GM21723 (cell line): ENCODE measurements at regions not wholly inside any gene's neighbourhood (a gene's known extent, or its start where the extent isn't known, plus 50 kb on each side); places are given as distances from the start of the nearest gene placed in this dataset.

ENCODE experiments used
- ATAC-seq: cut with Tn5 transposase; IDR thresholded peaks from one replicate; pipeline ENCODE4 v1.9.1; 2021; ENCODE audit warnings: mild to moderate bottlenecking, moderate library complexity; ENCODE audit not compliant: unreplicated experiment

DNA sequence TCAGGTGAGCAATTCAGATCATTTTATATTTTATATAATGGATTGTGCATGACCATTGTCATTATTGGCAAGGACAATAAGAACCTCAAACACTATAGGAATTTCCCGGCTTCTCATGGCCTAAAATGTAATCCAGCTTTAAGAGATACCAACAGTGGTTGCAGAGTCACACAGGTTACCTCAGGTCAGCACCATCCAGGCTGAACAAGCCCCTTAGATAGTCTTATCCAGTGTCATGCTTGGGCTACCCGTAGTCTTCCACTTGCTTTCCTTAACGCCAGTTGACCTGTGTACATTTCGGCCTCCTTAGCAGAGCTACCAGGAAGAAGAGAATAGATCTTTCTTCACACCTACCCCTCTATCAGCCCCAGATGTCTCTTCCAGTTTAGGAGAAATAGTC, 293.3 kb upstream of the SYT4 start:
- ATAC-seq = no peak

GRCh38 chr18:43571078-43571689, 293.9 kb upstream of the SYT4 start:
- peak; percentile 60 for ATAC-seq

DNA sequence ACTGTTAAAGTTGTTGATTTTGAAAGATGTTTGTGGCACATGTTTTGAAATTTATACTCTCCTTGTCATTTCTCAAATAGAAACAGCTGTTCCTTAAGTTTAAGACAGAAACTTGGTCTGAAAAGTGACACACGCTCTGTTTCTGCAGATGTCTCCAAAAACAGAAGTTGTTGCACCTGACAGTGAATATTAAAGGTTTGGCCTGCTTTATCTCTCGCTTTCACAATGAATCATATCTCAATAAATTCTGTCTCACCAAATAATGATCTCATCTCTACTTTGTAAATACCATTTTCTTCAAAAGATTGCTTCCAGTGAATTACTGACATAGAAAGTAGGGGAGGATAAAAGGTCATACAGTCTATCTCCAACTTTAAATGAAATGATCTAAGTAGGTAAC, 294.9 kb upstream of the SYT4 start:
- peak; percentile 81 for ATAC-seq

GRCh38 chr18:43574974-43575373, 297.7 kb upstream of the SYT4 start:
- no peak for ATAC-seq

DNA sequence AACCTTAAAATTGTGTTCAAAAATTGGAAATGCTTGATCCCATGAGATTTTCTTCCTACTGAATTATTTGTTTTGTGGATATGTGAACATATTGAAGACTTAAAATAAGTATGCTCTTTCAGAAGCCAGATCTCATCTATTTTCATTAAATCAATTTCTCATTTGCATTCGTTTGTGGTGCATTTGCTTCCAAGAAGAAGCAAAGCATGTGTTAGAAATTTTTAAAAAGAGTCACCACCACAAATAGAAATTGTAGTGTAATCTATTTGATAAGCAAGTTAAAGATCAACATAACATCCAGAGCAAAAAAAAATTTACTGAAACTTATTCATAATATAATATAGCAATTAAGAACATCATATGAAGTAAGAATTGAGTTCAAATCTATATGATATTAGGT, 300.9 kb upstream of the SYT4 start:
- no peak for ATAC-seq

- no peak for ATAC-seq
These were observed 301.4 kb upstream of the SYT4 start for GRCh38 chr18:43578706-43579105.

- ATAC-seq = no peak
These were observed 304.7 kb upstream of the SYT4 start for GRCh38 chr18:43581936-43582519.

DNA sequence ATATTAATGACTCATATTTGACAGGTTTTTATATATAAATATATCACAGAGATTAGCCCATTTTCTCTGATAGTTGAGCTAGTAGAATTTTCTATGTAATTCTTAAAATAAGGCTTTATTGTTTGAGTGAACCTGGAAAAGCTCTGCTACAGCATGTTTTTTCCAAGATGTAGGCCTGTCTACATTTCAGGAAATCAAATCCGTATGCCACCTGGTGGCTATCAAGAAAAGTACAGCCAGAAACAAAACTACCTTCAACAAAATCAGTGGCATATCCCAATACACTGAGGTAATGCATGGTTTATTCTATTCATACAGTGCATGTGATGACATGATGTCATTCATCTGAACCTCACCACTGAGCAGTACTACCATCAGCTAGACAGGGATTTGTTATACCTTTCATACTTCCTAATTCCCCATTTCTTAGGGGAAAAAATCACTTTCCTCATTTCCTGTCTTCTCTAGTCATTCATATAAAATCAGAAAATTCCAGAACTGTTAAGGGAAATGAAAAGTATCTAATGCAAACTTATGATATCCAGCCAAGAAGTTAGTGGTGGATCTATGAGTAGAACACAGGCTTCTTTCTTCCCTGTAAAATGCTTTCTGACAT, 310.4 kb upstream of the SYT4 start:
- ATAC-seq = peak; percentile 73

GRCh38 chr18:43588838-43589237, 311.5 kb upstream of the SYT4 start:
- ATAC-seq = no peak

DNA sequence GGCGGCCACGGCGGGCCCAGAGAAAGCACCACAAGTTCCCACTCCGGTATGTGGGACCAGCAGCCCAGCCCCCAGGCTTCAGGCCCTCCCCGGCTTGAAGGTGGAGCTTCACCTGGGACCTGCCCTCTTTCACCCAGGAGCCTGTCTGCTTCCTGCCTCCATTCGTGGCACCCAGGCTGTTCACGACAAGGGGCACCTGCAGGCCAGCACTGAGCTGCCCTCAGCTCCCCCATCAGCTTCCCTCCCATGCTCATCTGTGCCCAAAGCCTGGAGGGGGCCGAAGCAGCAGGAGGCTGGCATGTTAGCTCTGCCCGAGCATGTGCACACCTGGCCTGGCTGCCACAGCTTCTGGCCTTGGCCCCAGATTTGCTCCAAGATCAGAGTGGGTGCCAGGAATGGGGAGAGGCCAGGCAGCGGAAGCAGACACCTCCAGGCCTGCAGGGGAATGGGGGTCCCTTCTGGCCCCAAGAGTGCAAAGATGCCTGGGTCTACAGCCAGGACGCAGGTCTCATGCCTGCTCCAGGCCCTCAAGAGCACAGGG, 312.4 kb upstream of the SYT4 start:
- no peak for ATAC-seq

GRCh38 chr18:43590182-43590903, 313.1 kb upstream of the SYT4 start:
- no peak for ATAC-seq

DNA sequence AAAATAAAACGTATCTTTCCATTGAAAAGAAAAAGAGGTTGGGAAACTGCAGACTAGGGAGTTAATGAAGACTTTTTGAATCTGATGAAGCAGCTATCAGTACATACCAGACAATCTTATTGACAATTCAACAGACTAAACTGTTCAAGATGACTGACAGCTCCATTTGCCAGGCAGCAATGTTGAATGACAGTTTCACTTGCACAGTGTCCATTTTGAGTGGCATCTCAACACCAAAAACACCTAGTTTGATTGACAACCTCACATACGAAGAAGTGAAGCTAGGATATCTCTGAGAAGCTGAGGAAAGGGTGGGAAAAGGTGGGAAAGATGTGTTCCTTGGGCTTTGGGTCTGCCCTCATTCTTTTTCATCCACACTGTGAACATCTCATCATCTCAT, 315.0 kb upstream of the SYT4 start:
- no peak for ATAC-seq

DNA sequence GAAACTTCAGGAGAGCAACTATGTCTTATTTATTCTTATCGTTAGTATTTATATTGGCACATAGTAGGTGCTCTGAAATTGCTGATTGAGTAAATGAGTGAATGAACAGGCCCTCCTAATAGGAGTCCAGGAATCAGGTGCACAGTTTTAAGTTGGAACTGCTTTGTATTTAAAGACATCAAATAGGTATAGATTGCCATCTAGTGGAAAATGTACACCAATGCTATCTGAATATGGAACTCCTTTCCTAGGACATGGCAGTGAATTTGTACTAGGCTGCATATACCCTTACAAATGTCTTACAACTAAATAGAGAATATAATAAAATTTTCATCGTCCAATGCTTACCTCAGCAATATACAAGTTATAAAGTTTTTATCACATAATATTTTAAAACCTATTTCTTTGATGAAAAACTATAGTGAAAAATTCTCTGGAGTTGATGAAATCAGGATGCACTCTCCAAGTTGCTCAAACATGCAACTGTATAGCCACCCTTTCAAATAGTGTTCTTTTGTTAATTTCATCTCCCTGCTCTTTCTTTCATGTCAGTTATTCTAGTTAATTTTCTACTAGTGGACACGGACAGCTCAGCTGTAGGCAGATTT, 318.9 kb upstream of the SYT4 start:
- ATAC-seq = peak; percentile 89

- no peak for ATAC-seq
These were observed 324.1 kb upstream of the SYT4 start for GRCh38 chr18:43601432-43601831.

GRCh38 chr18:43605224-43605623, 327.9 kb upstream of the SYT4 start:
- ATAC-seq = no peak

GRCh38 chr18:43606795-43607194, 329.5 kb upstream of the SYT4 start:
- ATAC-seq = no peak

DNA sequence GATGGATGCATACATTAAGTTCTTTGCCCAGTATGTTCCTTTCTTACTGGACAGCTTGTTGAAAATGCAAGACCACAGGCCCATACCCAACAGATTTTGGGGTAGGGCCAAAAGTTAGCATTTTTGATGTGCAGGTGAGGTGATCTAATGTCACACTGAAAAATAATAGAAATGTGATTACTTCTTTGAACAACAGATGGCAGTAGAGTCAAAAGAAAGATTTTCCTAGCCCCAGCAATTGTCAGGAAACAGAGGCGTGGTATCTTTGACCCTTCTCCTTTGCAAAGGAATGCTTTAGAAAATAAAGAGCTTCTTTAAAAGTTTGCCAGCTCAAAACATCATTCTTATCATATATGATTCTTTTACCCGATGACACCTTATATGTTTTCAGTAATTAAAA, 343.6 kb upstream of the SYT4 start:
- peak; percentile 81 for ATAC-seq

DNA sequence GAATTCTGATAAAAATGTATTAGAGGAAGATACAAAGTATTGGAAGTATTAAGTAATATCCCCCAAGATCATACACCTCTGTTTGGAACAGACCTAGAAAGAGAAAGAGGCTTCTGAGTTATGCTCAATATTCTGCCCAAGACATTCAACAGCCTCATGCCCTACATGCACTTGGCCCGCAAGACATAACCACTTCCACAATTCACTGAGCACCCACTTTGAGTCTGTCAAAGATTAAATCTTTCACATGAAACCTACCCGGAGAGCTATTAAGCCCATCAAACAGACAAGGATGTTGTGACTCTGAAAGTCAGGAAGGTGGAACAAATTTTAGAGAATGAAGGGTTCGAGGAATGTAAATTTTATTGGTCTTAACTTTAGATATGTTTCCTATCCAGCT, 344.7 kb upstream of the SYT4 start:
- ATAC-seq = no peak

DNA sequence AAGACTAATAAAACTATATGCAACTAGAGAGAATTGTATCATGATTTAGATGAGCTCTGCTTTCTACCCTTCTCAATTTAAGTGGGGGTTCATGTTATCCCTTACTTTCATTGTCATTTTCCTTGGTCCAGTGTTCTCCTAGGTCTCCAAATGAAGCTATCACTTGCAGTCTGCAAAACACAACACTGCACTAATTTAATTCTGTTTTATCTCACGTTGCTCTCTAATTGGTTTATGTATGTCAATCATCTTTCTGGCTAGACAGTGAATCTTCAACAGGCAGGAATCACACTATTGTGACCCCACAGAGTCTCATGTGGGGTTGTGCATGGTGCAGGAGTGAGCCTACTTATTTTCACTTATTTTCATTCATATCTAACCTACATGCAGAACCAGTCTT, 348.3 kb upstream of the SYT4 start:
- ATAC-seq = no peak

DNA sequence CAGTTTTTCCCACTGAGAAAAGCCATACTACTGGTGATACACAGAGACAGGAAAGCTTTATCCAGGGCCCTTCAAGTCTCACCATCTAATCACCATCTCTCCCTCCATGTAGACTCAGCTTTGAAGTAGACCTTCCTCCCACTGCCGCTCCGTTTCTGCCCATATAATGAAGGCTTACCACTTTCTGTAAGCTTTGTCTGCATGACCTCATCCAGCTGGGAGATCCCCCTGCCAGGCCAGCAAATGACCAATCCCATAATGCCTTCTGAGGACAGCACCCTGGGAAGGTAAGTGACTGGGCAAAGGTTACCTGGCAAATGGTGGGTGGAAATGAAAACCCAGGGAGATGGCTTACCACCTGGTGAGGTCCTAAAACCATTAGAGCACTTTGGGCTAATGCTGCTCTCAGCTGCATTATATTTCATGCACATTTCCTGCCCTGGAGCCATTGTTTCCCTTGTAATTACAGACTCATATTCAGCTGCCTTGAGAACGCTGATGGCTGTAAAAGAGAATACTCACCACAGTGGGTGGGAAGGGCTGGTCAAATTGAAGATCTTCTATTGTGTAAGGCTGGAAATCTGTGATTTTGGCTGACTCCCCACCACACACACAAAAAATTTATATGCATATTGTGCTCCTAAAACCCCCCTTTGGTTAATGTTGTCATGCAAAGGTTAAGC, 350.7 kb upstream of the SYT4 start:
- no peak for ATAC-seq

- ATAC-seq = no peak
These were observed 357.7 kb upstream of the SYT4 start for GRCh38 chr18:43634994-43635393.
